ENCODE measurements at regions not wholly inside any gene's neighbourhood (a gene's known extent, or its start where the extent isn't known, plus 50 kb on each side); places are given as distances from the start of the nearest gene placed in this dataset.

DNA sequence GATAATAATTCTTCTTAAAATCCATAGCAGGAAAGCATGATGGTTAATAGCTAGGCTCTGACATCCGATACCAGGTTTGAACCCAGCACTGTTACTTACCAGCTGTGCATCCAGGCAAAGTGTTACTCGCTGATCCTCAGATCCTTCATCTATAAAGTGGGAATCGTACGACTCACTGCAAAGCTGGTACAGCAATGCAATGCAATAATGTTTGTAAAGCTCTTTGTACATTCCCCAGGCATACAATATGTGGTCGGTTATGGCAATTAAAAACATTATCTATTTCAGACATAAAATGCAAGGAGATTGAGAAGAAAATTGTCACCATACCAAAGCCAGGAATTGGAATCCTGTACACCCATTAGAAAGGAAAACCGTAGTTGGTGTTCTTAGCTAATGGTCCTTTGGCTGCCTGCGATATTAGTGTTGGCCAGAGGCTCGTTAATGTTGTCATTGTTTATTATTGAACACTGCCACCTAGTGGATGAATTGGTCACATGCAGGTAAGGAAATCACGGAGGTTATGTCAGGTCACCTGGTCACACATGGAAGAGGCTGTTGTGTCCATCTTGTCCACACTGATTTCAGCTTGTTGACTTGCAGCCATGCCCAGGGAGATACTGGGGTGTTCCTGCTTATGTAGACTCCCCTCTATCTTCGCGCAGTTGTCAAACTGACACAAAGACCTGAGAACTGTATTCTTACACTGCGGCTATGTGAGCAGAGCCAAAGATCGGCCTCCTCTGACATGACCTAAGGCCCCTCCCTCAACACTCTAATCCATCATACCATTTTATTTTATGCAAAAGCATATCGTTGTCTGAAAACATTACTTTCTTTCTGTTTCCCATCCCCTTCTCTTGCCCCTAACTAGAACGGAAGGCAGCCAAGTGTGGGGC lies 87.5 kb upstream of the PPP2R2B start:
- H3K4me1 Mint-ChIP-seq (ENCODE audit: unreplicated experiment), result peaks cover 19% of the 10 kb centered on the region
- no peaks in the 10 kb centered on the region for H3K9me3 Mint-ChIP-seq
- H3K4me3 Mint-ChIP-seq, result no peak overlapping the region
- peaks cover 18% of the 10 kb centered on the region for H3K27me3 Mint-ChIP-seq
- peak; percentile 72 for DNase-seq (ENCODE audit: extremely low spot score, unreplicated experiment)
- no peaks in the 10 kb centered on the region for H3K36me3 Mint-ChIP-seq
- H3K27ac Mint-ChIP-seq, result peak overlapping the region; percentile 30
- TF ChIP-seq, protein P1, sequence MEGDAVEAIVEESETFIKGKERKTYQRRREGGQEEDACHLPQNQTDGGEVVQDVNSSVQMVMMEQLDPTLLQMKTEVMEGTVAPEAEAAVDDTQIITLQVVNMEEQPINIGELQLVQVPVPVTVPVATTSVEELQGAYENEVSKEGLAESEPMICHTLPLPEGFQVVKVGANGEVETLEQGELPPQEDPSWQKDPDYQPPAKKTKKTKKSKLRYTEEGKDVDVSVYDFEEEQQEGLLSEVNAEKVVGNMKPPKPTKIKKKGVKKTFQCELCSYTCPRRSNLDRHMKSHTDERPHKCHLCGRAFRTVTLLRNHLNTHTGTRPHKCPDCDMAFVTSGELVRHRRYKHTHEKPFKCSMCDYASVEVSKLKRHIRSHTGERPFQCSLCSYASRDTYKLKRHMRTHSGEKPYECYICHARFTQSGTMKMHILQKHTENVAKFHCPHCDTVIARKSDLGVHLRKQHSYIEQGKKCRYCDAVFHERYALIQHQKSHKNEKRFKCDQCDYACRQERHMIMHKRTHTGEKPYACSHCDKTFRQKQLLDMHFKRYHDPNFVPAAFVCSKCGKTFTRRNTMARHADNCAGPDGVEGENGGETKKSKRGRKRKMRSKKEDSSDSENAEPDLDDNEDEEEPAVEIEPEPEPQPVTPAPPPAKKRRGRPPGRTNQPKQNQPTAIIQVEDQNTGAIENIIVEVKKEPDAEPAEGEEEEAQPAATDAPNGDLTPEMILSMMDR (conservative IDR thresholded peaks at IDR 0.05), result peak; percentile 94

DNA sequence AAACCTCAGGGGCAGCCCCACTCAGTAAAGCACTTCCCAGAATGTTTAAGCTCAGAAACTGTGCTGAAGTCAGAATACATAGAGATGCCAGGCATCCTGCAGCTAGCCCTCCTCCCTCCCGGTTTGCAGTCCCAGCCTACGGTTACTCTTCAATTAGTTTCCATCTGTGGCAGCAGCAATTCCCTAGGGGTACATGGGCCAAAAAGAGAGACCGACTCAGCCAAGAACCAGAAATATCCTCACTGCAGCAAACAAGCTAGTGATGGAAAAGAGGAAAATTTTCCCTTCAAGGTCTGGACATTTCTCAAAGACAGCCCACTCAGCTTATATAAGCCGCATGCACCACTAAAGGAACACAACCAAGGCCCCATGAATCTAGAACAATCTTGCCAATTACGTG lies 89.1 kb upstream of the PPP2R2B start:
- no peak overlapping the region for H3K4me3 Mint-ChIP-seq
- peaks cover 19% of the 10 kb centered on the region for H3K4me1 Mint-ChIP-seq (ENCODE audit: unreplicated experiment)
- DNase-seq (ENCODE audit: extremely low spot score, unreplicated experiment), result no peak
- TF ChIP-seq, protein P1 (conservative IDR thresholded peaks at IDR 0.05), result no peak
- no peaks in the 10 kb centered on the region for H3K36me3 Mint-ChIP-seq
- H3K27me3 Mint-ChIP-seq, result peaks cover 18% of the 10 kb centered on the region
- no peak overlapping the region for H3K27ac Mint-ChIP-seq
- no peaks in the 10 kb centered on the region for H3K9me3 Mint-ChIP-seq

DNA sequence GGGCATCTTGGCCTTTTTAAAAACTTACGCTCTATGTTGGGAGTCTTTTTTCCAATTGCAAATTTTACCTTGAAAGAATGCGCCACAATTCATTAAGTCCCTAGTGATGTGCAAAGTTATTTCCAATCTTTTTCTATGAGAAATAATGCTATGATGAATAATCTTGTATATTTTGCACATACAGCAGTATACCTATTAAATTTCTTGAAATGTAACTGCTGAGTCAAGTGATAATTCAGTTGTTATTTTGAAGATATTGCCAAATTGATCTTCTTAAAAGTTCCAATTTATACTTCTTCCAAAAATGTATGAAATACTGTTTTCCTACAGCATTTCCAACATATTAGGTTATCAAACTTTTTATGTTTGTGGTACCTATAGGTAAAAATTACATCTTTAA lies 92.8 kb upstream of the PPP2R2B start:
- TF ChIP-seq, protein P1 (conservative IDR thresholded peaks at IDR 0.05), result no peak
- H3K4me3 Mint-ChIP-seq, result no peak overlapping the region
- DNase-seq (ENCODE audit: extremely low spot score, unreplicated experiment), result no peak
- H3K36me3 Mint-ChIP-seq, result no peaks in the 10 kb centered on the region
- H3K27ac Mint-ChIP-seq, result no peak overlapping the region
- peaks cover 6% of the 10 kb centered on the region for H3K27me3 Mint-ChIP-seq
- H3K9me3 Mint-ChIP-seq, result no peaks in the 10 kb centered on the region
- peaks cover 7% of the 10 kb centered on the region for H3K4me1 Mint-ChIP-seq (ENCODE audit: unreplicated experiment)

DNA sequence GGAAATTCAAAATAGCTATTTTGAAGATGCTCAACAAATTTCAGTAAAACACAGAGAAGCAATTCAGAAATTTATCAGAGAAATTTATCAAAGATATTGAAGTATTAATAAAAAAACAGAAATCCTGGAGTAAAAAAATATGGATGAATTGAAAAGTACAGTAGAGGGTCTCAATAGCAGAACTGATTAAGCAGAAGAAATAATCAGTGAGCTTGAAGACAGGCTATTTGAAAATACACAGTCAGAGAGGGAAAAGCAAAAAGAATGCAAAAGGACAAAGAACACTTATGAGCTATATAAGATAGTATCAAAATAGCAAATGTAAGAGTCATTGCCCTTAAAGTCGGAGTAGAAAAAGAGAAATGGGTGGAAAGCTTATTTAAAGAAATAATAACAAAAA lies 107.9 kb upstream of the PPP2R2B start:
- H3K36me3 Mint-ChIP-seq, result no peaks in the 10 kb centered on the region
- no peak for DNase-seq (ENCODE audit: extremely low spot score, unreplicated experiment)
- no peaks in the 10 kb centered on the region for H3K27me3 Mint-ChIP-seq
- H3K4me3 Mint-ChIP-seq, result no peak overlapping the region
- no peaks in the 10 kb centered on the region for H3K4me1 Mint-ChIP-seq (ENCODE audit: unreplicated experiment)
- H3K9me3 Mint-ChIP-seq, result peaks cover 6% of the 10 kb centered on the region
- H3K27ac Mint-ChIP-seq, result no peak overlapping the region
- TF ChIP-seq, protein P1 (conservative IDR thresholded peaks at IDR 0.05), result no peak

DNA sequence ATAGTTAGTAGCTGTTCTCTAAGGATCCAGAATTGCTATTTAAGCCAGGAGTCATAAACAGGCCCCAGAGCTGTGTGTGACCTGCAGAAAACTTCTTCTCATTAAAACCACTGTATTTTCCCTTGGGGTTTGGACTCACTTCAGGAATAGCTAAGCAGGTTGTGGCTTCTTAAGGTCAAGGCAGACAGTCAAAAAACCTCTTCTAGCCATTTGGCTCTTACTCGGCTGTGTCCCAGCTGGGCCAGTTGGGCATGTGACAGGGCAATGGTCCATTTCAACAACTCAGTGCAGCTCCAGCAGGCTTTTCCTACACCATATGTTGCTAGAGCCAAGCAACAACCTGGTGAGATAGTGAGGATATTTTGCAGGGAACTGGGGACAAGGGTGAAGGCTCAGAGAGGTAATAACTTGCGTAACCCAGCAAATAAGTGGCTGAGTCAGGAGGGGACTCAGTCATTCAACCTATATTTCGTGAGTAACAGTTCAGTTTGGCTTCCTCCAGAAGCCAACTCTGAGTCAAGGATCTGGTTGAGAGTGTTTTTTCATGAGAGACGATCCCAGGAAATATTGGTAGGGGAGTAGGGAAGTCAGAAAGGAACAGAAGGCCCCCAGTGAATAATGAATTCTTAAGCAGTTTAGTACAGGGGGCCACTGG lies 115.4 kb upstream of the PPP2R2B start:
- Mint-ChIP-seq H3K27me3 (peaks cover 4% of the 10 kb centered on the region), H3K4me3 (no peak overlapping the region), H3K4me1 (ENCODE audit: unreplicated experiment) (peaks cover 4% of the 10 kb centered on the region), H3K27ac (no peak overlapping the region), H3K9me3 (peaks cover 6% of the 10 kb centered on the region), H3K36me3 (no peaks in the 10 kb centered on the region)
- DNase-seq (ENCODE audit: extremely low spot score, unreplicated experiment), result no peak
- TF ChIP-seq, protein P1 (conservative IDR thresholded peaks at IDR 0.05), result no peak

All from type B pancreatic cell (in vitro differentiated cells).